GM21529 (cell line): ENCODE measurements at regions not wholly inside any gene's neighbourhood (a gene's known extent, or its start where the extent isn't known, plus 50 kb on each side); places are given as distances from the start of the nearest gene placed in this dataset.

Source experiments
- ATAC-seq: cut with Tn5 transposase; IDR thresholded peaks from one replicate; pipeline ENCODE4 v1.9.1; 2021; ENCODE audit not compliant: unreplicated experiment

GRCh38 chr10:30127120-30127541, 67.7 kb upstream of the JCAD start:
- no peak for ATAC-seq

- ATAC-seq = no peak
Measured at GRCh38 chr10:30125496-30125895, 66.1 kb upstream of the JCAD start.

DNA sequence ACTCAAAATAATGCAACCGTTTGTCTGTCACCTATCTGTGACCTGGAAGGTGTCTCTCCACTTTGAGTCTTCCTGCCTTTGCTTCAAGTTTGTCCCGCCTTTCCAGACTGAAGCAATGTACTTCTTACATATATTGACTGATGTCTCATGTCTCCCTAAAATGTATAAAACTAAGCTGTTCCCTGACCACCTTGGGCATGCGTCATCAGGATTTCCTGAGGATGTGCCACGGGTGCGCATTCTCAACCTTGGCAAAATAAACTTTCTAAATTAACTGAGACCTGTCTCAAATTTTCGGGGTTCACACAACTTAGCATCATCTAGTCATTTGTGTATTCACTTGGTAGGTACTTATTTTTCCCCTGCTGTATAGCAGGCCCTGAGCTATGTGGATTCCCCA, 65.3 kb upstream of the JCAD start:
- ATAC-seq = no peak

GRCh38 chr10:30121401-30121800, 62.0 kb upstream of the JCAD start:
- no peak for ATAC-seq

GRCh38 chr10:30118590-30118989, 59.2 kb upstream of the JCAD start:
- ATAC-seq = no peak

DNA sequence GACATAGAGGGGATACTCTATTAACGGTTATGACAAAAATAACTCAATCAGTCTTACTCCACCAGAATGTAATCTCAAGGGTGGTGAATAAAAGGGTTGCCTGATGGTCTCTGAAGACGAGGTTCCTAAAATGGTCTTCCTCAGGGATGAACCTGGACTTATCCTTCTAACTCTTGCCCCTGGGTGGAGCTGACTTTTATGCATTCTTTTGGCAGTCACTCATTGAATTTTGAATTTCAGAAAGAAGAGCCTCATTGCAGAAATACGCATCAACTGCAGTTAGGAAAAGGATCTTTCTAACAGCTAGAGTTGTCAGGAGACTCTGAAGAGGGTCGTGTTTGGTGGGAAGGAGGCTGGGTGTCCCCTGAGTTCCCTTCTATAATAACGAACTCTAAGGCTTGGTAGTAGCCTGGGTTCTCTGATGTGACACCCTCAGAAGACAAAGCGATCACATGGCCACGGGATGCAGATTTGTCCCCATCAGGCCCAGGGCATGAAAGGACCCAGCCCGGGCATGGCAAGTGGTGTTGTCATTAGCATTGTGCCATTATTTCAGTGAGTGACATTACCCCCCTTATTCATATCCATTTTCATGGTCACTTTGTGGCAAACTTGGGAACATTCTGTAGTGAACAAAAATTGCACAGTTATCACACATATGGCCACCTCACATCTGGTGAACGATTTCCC, 58.6 kb upstream of the JCAD start:
- no peak for ATAC-seq

DNA sequence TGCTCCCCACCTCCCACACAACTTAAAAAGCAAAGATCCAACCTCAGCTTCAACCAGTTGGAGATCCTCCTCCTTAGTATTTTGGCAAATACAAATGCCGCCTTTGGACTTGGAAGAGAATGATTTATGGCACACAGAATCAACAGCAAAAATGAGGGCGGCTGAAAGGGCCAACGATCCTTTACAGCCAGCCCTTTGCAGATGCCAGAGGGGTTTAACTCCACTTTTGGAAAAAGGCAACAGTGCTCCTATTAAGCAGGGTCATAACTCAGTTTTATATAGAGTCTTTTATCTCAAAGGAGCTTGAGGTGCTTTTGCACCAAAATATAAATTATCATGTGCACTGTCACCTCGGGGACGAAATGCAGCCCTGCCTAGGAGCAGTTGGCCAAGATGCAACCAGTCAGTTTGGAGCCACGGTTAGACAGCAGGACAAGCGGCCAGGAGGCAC, 56.7 kb upstream of the JCAD start:
- no peak for ATAC-seq

DNA sequence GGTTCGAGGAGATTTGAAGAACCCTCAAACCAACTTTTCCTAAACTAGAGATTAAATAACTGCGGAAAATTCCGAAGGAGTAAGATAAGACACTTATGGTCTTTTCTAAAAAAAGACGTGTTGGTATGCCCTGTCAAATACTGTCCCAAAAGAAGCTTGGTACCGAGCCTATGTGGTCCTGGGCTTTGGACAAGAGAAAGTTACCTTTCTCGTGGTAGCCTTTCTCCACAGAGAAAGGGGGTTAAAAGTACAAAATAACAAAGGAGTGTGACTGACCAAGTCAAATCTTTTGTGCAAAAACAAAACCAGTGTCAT, 56.2 kb upstream of the JCAD start:
- ATAC-seq = no peak

GRCh38 chr10:30114881-30115625, 55.7 kb upstream of the JCAD start:
- ATAC-seq = no peak

- ATAC-seq = no peak
Measured at GRCh38 chr10:30114401-30114800, 55.0 kb upstream of the JCAD start.

GRCh38 chr10:30111340-30112022, 52.1 kb upstream of the JCAD start:
- ATAC-seq = no peak
